ENCODE measurements at regions not wholly inside any gene's neighbourhood (a gene's known extent, or its start where the extent isn't known, plus 50 kb on each side); places are given as distances from the start of the nearest gene placed in this dataset.

- no peak for DNase-seq (ENCODE audit: low spot score)
Observed at GRCh38 chr2:164090533-164090932, 354.7 kb upstream of the FIGN start.

- DNase-seq (ENCODE audit: low spot score), result no peak
Observed at GRCh38 chr2:164084066-164084465, 348.3 kb upstream of the FIGN start.

DNA sequence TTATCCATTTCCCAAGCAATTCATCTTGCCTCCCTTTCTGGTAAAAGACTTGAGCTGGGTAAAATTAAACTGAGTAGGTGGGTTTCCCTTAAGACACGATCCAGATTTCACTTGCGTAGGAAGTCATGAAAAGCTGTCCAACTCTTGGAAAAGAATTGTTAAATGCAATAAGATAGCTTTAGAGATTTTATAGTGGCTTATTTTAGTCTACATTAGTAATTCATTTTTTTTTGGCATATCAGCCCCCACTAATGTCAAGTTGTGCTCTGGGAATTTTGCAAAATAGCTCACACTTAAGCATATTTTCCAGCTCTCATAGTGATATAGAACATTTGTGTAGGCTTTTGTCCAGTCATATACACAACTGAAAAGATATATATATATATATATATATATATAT, 344.7 kb upstream of the FIGN start:
- no peak for DNase-seq (ENCODE audit: low spot score)

DNA sequence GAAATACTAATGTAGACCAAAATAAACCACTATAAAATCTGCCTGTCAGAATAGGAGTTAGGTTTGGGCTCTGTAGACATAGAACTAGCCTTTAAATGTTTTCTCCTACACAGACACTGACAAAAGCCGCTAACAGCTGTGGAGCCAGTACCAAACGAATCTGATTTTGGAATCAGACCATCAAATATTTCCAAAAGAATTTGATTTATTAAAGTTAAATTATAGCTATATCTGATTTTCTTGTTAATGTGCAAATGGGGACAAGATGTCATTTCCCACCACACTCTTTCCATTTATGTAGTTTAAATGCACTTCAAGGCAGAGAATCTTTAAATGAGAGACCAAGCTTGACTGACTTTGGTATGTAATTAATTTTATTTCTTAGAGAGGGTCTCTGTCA, 343.4 kb upstream of the FIGN start:
- no peak for DNase-seq (ENCODE audit: low spot score)

GRCh38 chr2:164078421-164078820, 342.6 kb upstream of the FIGN start:
- no peak for DNase-seq (ENCODE audit: low spot score)

DNA sequence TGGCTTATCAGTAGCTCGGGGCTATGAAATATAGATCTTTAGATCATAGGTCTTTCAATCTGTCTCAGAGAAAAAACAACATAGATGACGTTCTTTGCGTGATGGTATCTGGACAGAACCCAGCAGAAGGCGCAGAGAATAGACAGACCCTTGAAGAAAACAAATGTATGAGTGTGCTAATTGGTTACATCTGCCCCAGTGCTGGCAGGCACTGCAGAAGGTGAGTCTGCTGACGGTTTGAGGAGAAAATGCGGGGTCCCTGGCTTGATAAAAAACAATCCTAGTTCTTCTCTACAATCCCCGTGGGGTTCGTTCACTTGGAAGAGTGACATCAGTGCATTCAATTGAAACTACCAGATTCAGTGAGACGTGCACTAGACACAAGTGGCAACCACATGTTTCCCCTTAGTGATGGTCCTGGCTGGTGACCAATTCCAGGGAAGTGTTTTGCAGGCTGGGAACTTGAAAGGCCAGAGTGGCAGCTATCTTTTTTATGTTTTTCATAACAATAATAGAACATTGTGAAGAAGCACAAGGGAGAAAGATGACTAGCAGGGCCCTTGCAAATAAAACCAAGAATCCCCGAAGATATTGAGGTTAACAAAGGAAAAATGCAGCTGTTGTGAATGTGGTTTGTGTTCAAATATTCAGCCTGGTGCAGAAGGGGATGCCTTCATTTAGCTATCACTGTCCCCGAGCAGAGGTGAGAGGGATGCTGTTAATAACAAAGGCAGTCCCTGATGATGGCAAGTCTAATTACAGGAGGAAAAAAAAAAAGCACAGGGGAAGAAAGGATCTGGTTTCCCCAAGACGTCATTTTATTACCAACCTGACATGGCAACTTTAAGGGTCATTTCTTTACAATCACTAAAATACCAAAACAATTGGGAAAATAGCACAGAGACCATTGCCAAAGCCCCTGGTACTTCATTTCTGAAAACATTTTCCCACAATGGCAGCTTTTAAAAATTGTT, 337.6 kb upstream of the FIGN start:
- no peak for DNase-seq (ENCODE audit: low spot score)

DNA sequence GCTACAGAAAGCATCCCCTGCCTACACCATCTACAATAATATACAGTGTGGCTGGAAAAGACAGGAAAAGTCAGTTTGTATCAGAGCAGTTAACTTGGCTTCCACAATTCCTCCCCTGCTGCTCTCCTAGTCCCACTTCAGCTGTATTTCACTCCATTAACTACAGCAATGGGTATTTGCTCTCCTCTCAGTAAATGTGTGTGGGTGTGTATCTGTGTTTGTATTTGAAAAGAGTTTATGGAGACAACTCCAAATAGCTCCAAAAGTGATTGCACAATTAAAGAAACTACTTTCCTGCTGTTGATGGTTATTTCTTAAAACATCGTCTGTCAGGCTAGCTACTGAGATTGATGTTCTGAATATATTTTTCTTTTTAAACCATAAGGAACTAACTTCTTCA, 333.7 kb upstream of the FIGN start:
- DNase-seq (ENCODE audit: low spot score), result no peak

- DNase-seq (ENCODE audit: low spot score), result no peak
Observed at GRCh38 chr2:164068063-164068462, 332.3 kb upstream of the FIGN start.

DNA sequence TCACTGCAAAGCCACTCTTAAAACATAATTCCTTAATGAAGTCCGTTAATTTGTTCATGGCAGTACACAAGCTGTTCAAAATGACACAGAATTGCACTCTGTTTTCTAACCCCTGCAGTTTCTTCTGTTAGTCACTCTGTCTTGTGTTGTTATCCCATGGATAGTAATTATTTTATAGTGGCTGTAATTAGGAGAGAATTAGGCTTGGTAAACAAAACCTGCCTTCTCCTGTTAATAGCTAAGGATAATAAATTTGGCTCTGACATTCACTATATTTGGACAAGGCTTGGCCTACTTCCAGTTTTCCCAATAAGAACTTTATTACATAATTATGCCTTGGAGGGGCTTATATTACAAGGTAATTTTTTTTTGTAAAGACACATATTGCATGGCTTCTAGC, 330.3 kb upstream of the FIGN start:
- no peak for DNase-seq (ENCODE audit: low spot score)

GRCh38 chr2:164065038-164065437, 329.2 kb upstream of the FIGN start:
- no peak for DNase-seq (ENCODE audit: low spot score)

- peak; percentile 58 for DNase-seq (ENCODE audit: low spot score)
Observed at GRCh38 chr2:164061129-164061746, 325.4 kb upstream of the FIGN start.

DNA sequence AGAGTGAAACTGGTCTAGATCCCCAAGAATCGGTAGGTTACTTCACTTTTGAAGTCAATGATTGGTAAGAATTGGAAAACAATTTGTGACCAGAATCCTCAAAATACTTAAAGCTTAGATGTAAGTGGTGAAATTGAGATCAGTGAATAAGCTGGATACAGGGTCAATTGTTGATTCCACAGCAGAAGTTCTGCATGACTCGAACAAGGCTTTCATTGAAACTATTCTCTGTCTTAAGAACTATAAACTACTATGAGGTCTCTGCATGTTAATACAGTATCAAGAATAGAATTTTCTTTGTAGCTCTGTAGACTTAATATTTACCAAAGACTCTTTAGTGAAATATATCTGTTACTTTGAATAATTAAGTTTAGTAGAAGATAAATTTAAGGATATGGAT, 324.2 kb upstream of the FIGN start:
- no peak for DNase-seq (ENCODE audit: low spot score)

- no peak for DNase-seq (ENCODE audit: low spot score)
Observed at GRCh38 chr2:164055623-164056022, 319.8 kb upstream of the FIGN start.

GRCh38 chr2:164054651-164055050, 318.8 kb upstream of the FIGN start:
- DNase-seq (ENCODE audit: low spot score), result no peak

DNA sequence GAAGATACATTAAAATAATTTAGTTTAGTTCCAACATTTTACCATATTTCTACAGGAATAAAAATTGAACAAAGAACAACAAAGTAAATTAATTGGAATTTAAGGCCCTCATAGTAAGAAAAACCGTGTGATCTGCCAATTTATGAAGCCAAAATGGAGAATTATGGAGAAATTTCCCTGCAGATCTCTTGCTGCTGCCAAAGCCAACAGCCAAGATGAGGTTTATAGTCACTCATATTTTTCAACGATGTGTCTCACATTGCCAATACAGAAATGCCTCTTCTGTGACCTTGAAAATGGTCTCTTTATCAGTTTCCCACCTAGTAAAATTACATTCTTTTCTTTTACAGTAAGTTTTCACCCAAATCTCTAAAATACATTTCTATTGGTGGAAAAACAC, 317.2 kb upstream of the FIGN start:
- no peak for DNase-seq (ENCODE audit: low spot score)

DNA sequence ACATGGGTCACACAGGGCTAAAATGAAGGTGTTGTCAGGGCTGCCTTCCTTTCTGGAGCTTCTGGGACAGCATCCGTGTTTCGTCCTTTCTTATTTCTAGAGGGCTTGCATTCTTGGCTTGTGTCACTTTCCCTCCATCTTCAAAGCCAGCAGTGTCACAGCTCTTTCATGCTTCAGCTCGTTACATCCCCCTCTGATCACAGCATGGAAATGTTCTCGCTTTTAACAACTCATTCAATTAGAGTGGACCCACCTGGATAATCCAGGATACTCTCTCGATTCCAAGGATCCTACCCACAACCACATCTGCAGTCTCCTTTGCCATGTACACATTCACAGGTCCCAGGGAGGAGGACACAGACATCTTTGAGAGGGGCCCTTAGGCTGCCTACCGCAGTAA, 316.2 kb upstream of the FIGN start:
- no peak for DNase-seq (ENCODE audit: low spot score)

DNA sequence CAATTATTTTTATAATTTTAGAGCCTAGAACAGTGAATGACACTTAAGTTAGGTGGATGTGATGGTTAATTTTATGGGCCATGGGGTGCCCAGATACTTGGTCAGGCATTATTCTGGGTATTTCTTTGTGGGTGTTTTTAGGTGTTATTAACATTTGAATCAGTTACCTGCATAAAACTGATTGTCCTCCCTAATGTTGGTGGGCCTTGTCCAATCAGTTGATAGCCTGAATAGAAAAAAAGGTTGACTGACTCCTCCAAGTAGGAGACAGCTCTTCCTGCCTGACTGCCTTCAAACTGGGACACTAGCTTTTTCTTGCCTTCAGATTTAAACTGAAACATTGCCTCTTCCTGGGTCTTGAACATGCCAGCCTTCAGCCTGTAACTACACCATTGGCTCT, 312.9 kb upstream of the FIGN start:
- DNase-seq (ENCODE audit: low spot score), result no peak

DNA sequence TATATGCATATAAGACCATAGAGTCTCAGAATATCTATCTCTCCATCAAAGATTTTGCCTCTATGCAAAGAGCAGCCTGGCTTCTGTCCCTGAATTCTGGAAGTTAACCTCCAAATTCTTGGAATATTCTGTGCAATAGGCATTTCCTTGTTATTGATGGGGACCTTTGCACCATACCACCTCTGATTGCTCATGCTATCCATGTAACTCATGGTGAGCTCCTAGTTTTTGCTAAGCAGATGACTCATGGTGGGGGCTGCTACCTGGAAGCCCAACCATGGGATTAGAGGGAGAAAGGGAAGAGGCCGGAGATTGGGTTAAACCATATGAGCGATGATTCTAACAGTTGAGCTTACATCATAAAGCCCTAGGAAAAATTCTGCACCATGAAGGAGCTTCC, 310.2 kb upstream of the FIGN start:
- no peak for DNase-seq (ENCODE audit: low spot score)

GRCh38 chr2:164044622-164045021, 308.8 kb upstream of the FIGN start:
- DNase-seq (ENCODE audit: low spot score), result no peak

DNA sequence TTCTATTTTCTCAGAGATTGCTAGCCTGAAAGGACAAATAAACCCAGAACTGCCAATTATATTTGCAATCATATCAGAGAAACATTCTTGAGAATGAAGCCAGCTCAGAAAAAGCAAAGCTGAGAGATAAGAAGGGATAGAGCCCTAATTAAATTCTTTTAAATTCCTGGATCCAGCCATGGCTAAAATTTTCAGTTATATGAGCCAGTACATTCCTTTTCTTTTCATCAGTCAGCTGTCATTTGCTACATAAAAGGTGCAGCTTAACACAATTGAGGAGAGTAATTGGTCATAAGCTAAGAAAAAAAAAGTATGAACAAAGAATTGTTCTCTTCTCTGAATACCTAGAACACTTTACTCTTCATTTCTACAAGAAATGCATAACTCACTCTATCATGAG, 303.5 kb upstream of the FIGN start:
- no peak for DNase-seq (ENCODE audit: low spot score)

DNA sequence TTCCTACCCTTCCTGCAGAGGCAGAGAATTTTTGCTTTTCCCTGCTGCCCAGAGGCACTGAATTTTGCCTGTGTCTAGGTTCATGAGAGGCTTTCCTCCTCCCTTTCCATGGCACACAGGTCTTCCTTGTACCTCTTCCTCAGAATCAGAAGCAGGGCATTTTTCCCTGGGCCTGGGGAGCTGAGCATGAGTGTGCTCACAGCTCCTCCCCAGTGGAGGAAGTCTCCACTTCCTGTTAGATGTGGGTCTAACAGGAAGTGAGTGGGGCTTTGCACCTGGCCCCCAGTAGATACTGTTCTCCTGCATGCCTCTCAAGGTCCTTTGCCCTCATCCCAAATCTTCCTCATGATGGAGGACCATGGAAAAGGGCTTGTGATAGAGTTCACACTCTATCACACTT, 297.2 kb upstream of the FIGN start:
- DNase-seq (ENCODE audit: low spot score), result no peak

DNA sequence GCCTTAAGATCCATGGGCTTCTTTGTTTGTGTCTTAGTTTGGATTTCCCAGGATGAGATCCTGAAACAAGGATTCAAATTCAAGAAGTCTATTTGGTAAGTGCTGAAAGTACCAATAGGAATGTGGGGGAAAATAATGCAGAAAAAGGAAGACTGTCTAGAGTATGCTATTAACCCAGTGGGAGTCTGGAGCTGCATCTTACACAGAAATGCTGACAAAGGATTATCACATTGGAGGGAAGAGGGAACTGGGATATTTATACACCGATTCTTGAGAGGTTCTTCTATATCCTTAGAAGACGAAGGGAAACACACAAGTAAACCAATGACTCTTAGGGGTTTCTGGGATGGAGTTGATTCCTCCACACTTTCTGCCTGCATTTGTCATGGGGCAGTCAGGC, 294.8 kb upstream of the FIGN start:
- no peak for DNase-seq (ENCODE audit: low spot score)

GRCh38 chr2:164028814-164029534, 293.2 kb upstream of the FIGN start:
- DNase-seq (ENCODE audit: low spot score), result no peak

Measured in pons (tissue), 1 donor.